Myocyte (in vitro differentiated cells): ENCODE measurements at regions not wholly inside any gene's neighbourhood (a gene's known extent, or its start where the extent isn't known, plus 50 kb on each side); places are given as distances from the start of the nearest gene placed in this dataset.

Experiments used
- DNase-seq: peaks from one replicate; pipeline ENCODE4 v3.0.0-alpha.2; 2012; ENCODE audit warnings: low read depth

GRCh38 chr7:116310141-116310540 lies 99.8 kb downstream of the TES start:
- DNase-seq: no peak

- DNase-seq: no peak
These were observed 100.9 kb downstream of the TES start for GRCh38 chr7:116311259-116311658.

DNA sequence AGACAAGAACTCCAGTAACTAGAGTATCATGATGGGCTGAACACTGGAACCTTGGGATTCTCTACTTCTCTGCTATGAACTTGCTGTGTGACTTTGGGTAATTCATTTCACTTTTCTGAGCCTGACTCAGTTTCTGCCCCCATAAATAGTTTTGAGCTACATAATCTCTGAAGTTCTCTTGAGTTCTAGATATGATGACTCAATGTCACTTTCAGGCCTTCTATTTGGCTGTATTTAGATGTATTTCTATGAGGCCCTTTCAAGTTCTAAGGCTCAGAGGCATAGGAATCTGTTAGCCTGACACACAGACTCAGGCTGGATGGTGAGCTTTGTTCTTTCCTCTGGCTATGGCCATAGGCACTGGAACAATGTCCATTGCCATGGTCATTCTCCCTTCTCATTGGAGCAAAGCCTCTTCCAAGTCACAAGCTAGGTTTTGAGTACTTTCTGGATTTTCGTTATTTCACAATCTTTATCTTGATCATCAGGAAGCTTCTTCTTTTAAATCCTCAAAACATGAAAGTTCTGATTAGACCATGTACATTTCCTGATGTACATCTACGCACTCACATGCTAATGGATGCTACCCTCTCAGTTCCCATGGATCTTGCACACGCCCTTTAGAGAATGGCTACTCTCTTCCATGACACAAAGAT lies 101.6 kb downstream of the TES start:
- DNase-seq: no peak

GRCh38 chr7:116315293-116315692 lies 105.0 kb downstream of the TES start:
- DNase-seq: peak; percentile 88

GRCh38 chr7:116315803-116316202 lies 105.5 kb downstream of the TES start:
- DNase-seq: peak; percentile 27

- peak; percentile 95 for DNase-seq
These were observed 106.7 kb downstream of the TES start for GRCh38 chr7:116316838-116317628.

- peak; percentile 36 for DNase-seq
These were observed 107.6 kb downstream of the TES start for GRCh38 chr7:116317907-116318306.

GRCh38 chr7:116322541-116322940 lies 112.2 kb downstream of the TES start:
- no peak for DNase-seq

- DNase-seq: no peak
These were observed 114.2 kb downstream of the TES start for GRCh38 chr7:116324582-116324981.

DNA sequence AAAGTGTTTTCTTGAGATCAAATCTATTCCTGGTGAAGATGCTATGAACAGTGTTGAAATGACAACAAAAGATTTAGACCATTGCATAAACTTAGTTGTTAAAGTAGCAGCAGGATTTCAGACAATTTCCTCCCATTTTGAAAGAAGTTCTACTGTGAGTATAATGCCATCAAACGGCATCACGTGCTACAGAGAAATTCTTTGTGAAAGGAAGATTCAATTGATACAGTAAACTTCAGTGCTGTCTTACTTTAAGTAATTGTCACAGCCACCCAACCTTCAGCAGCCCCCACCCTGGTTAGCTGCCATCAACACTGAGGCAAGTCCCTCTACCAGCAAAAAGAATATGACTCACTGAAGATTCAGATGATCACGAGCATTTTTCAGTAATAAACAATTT lies 115.2 kb downstream of the TES start:
- DNase-seq: no peak

GRCh38 chr7:116327135-116327534 lies 116.8 kb downstream of the TES start:
- DNase-seq: no peak

GRCh38 chr7:116327752-116328151 lies 117.4 kb downstream of the TES start:
- peak; percentile 63 for DNase-seq

- DNase-seq: peak; percentile 37
These were observed 117.8 kb downstream of the TES start for GRCh38 chr7:116328161-116328560.

GRCh38 chr7:116329686-116330503 lies 119.6 kb downstream of the TES start:
- DNase-seq: peak; percentile 30

DNA sequence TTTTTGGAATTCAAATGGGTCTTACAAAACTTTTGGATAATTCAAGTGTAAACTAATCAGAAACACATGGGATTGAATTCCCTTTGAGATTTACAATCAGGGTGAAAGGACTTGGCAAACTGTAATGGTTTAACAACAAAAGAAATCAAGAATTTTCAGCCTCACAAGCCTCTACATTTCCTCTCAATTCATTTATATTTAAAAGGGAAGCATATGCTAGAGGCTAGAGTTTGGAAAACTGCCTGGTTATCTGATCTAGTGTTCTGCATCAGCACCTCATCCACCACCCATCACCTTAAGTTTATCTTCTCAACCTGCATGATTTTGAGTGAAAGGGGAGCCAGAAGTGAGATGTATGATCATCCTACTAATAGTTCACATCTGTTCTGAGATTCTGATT lies 120.7 kb downstream of the TES start:
- DNase-seq: no peak

DNA sequence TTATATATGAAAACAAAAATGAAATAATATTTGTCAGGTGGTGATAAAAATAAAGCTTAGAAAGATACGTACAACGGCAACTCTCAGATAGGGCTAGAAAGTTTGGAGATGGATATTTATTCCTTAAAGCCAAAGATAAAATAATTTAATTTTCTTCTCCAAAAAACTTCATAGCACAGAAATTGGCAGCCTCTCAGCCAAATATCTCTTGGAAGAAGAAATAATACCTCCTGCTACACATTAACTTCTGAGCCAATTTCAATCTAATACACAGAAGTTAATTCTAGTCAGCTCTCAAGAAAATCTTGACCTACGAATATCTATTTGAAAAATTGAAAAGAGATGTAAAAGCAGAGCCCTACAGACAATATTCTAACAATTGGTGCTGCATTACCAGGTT lies 122.4 kb downstream of the TES start:
- no peak for DNase-seq

- no peak for DNase-seq
These were observed 124.2 kb downstream of the TES start for GRCh38 chr7:116334555-116334954.

GRCh38 chr7:116337018-116337417 lies 126.7 kb downstream of the TES start:
- no peak for DNase-seq

- DNase-seq: no peak
These were observed 127.5 kb downstream of the TES start for GRCh38 chr7:116337800-116338199.

DNA sequence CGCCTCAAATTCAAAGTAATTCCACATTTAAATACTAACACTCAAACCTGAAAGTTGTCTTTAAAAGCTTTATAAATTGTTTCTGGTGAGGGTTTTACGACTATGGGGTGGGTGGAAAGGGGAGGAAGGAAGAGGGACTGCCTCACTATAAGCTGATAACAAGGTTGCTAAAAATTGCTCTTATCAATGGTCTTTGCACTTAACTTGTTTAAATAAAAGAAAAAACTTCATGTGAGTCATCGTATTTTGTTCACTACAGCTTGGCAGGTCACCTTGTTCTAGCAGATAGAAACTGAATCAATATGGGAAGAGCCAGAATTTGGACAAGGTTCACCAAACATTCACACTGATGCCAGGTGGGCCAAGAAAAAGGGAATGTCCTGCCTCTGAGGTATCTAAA lies 129.2 kb downstream of the TES start:
- no peak for DNase-seq

- DNase-seq: no peak
These were observed 130.0 kb downstream of the TES start for GRCh38 chr7:116340201-116340847.
